IPS-18a (cell line): ENCODE measurements at regions not wholly inside any gene's neighbourhood (a gene's known extent, or its start where the extent isn't known, plus 50 kb on each side); places are given as distances from the start of the nearest gene placed in this dataset.

Source experiments
- H3K27ac ChIP-seq: one replicate; pipeline ENCODE4 v1.5.1; 2013; ENCODE audit warnings: low read length
- H3K27me3 ChIP-seq: one replicate; pipeline ENCODE4 v1.6.1; 2013; ENCODE audit warnings: mild to moderate bottlenecking, low read length; ENCODE audit not compliant: control insufficient read depth, insufficient read depth
- H3K36me3 ChIP-seq: one replicate; pipeline ENCODE4 v1.6.1; 2013; ENCODE audit warnings: low read depth, low read length; ENCODE audit not compliant: control insufficient read depth
- H3K4me1 ChIP-seq: one replicate; pipeline ENCODE4 v1.6.1; 2013; ENCODE audit warnings: low read depth, low read length; ENCODE audit not compliant: control insufficient read depth
- H3K4me3 ChIP-seq: one replicate; pipeline ENCODE4 v1.5.1; 2013; ENCODE audit warnings: low read length
- H3K9ac ChIP-seq: one replicate; pipeline ENCODE4 v1.6.1; 2013; ENCODE audit warnings: mild to moderate bottlenecking, low read length, moderate library complexity
- H3K9me3 ChIP-seq: one replicate; pipeline ENCODE4 v1.6.1; 2013; ENCODE audit warnings: low read depth, low read length; ENCODE audit not compliant: control insufficient read depth

DNA sequence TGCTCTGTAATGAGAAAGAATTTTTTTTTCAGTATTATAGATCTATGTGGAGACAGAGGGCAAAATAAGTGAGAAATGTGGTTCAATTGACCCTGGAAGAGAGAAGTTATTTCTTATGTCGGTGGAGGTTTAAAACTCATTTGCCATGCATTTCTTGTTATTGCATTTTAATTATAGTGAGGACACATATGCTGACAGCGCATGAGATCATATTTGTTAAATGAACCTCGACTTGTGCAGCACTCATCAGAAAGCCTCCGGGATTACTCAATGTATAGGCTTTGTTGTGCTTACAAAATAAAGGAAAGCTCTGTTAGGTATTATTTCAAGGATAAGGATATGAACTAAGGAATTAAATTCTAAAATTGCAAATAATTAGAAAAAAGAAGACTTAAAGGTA is 915.1 kb upstream of the MAP3K7 start:
- H3K36me3 ChIP-seq = no peaks in the 10 kb centered on the region
- H3K9ac ChIP-seq = no peak overlapping the region
- H3K4me1 ChIP-seq = no peaks in the 10 kb centered on the region
- H3K9me3 ChIP-seq = no peaks in the 10 kb centered on the region
- no peak overlapping the region for H3K27ac ChIP-seq
- no peaks in the 10 kb centered on the region for H3K27me3 ChIP-seq
- no peak overlapping the region for H3K4me3 ChIP-seq

DNA sequence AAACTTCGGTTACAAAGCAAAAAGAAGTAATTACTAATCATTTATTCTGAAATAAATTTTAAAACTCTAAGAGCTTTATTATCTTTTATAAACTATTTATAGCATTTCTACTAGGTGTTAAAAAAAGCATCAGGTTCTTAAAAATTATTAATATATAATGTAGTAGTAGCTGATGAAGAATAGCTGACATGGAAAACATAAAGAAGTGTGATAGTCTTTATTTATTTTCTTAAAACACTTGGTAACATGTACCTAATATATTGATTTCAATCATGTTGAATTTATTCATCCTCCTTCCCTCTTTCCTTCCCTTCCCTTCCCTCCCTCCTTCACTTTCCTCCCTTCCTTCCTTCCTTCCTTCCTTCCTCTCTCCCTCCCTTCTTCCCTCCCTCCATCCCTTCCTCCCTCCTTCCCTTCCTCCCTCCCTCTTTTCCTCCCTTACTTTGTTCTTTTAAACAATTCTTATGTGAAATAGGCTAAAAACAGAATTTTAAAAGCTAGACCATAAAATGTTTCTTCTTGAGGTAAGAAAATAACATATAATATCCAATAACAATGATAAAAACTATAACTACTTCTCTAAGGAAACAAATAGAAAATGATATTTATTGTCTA is 913.9 kb upstream of the MAP3K7 start:
- H3K36me3 ChIP-seq = no peaks in the 10 kb centered on the region
- H3K4me3 ChIP-seq = no peak overlapping the region
- H3K9me3 ChIP-seq = no peaks in the 10 kb centered on the region
- H3K4me1 ChIP-seq = no peaks in the 10 kb centered on the region
- no peak overlapping the region for H3K9ac ChIP-seq
- H3K27me3 ChIP-seq = no peaks in the 10 kb centered on the region
- H3K27ac ChIP-seq = no peak overlapping the region

DNA sequence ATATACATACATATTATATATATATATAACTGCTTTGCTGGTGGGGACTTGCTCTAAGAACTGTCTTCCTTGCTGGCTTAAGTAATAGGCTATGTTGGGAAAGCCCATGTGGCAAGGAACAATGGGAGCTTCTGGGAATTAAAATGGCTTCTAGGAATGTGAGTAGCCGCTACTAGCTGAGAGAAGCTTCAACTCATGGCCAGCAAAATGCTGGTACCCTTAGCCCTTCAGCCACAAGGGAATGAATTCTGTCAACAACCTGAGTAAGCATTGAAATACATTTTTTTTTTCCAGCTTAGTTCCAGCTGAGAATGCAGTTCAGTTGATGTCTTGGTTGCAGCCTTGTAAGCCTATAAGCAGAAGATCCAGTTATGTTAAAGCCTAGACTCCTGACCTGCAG is 911.7 kb upstream of the MAP3K7 start:
- Histone ChIP-seq H3K4me1 (no peaks in the 10 kb centered on the region), H3K27ac (no peak overlapping the region), H3K27me3 (no peaks in the 10 kb centered on the region)

DNA sequence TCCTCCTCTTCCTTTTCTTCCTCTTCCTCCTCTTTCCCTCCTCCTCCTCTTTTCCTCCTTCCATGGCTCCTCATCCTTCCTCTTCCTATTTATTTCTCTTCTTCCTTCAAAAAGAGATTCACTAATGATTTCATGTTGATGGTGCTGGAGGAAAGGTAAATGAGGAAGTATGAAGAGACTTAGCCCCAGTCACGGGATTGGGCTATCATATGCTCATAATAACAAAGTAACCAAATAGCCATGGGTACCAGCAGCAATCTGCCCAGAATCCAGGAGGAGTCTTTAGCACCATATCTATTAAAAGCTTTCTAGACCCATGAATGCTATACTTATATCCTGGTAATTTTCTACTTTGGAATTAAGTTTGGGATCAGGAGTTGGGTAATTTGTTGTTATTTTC is 910.9 kb upstream of the MAP3K7 start:
- no peak overlapping the region for H3K27ac ChIP-seq
- H3K4me3 ChIP-seq = no peak overlapping the region
- H3K9me3 ChIP-seq = no peaks in the 10 kb centered on the region
- no peaks in the 10 kb centered on the region for H3K36me3 ChIP-seq
- no peak overlapping the region for H3K9ac ChIP-seq
- no peaks in the 10 kb centered on the region for H3K27me3 ChIP-seq
- no peaks in the 10 kb centered on the region for H3K4me1 ChIP-seq

More for the DNA sequence above, 911.7 kb upstream of the MAP3K7 start:
- Histone ChIP-seq H3K36me3 (no peaks in the 10 kb centered on the region), H3K9me3 (no peaks in the 10 kb centered on the region), H3K9ac (no peak overlapping the region), H3K4me3 (no peak overlapping the region)

DNA sequence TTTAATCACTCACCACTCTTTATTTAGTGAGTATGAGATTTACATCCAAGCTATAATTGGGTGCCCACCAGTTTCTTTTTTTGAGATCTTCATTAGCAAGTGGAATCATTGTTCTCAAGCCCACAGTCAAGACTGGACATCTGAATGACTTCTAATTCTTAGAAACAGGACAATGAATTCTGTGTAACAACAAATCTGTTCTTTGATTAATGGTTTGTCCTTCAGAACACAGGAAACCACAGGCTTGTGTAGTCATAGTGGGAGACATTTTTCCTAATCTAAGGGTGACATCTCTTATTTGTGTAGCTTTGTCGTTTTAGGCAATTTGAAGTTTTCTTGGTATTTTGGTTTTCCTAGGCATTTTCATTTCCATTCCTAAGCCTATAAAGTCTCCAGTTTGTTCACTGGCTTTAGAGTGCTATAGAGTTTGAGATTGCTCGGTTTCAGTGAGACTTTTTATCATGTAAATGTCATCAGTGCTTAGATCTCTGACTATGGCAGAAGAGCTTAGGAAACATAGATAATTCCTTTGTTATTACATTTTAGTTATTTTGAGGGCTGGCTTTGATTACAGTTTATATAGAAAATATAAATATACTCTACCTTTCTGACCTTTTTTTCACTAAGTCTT is 903.9 kb upstream of the MAP3K7 start:
- Histone ChIP-seq H3K4me1 (peaks cover 10% of the 10 kb centered on the region), H3K27me3 (no peaks in the 10 kb centered on the region), H3K27ac (no peak overlapping the region), H3K9ac (no peak overlapping the region), H3K4me3 (no peak overlapping the region), H3K9me3 (no peaks in the 10 kb centered on the region), H3K36me3 (no peaks in the 10 kb centered on the region)

DNA sequence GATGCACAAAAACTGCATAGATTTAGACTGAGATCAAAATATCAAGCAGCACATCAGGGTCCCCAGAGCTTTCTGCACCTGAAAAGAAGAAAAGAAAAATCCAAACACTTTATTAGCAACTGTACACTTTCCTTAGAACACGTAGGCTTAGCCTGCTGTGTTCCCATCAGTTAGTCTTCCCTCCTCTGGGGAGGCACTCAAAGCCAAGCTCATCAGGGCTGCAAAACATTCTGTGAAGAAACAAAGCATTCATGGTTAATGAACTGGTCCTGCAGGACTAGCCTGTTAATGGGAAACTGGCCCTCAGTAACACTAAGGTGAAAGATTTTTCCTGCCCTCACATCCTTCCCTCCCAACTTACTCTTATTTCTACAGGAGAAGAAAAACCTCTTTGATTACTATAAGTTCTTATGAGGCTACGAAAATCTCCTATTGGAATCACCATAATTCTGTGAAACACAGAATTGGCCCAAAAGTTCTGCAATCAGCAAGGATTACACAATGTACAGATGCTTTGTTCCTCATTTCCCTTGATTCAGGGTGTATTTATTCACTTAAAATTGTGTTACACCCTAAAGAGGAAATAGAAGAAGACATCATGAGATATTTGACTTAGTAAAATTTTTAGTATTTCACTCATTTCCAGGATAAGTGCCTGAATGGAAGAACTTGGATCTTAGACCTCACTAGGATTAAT is 901.0 kb upstream of the MAP3K7 start:
- no peaks in the 10 kb centered on the region for H3K27me3 ChIP-seq
- H3K4me3 ChIP-seq = no peak overlapping the region
- peaks cover 10% of the 10 kb centered on the region for H3K4me1 ChIP-seq
- H3K9ac ChIP-seq = no peak overlapping the region
- H3K27ac ChIP-seq = no peak overlapping the region
- H3K36me3 ChIP-seq = no peaks in the 10 kb centered on the region
- no peaks in the 10 kb centered on the region for H3K9me3 ChIP-seq

DNA sequence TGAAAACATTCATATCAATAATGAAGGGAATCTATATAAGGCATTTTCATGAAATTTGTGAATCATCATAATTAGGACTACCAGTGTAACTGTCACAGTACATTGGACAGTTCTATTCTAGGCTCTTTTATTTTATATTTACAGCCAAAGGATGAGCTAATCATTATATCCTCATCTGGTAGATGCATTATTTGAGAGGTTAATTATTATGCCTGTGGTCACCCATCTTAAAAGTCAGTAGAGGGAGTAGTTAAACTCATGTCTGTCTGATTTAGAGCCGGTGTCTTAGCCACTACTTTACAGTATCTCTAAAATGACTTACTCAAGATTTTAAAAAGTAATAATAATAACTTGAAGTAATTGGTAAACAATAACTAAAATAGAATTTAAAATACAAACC is 899.3 kb upstream of the MAP3K7 start:
- H3K27me3 ChIP-seq = no peaks in the 10 kb centered on the region
- H3K36me3 ChIP-seq = no peaks in the 10 kb centered on the region
- peaks cover 10% of the 10 kb centered on the region for H3K4me1 ChIP-seq
- no peak overlapping the region for H3K9ac ChIP-seq
- H3K27ac ChIP-seq = no peak overlapping the region
- H3K9me3 ChIP-seq = no peaks in the 10 kb centered on the region
- H3K4me3 ChIP-seq = no peak overlapping the region

DNA sequence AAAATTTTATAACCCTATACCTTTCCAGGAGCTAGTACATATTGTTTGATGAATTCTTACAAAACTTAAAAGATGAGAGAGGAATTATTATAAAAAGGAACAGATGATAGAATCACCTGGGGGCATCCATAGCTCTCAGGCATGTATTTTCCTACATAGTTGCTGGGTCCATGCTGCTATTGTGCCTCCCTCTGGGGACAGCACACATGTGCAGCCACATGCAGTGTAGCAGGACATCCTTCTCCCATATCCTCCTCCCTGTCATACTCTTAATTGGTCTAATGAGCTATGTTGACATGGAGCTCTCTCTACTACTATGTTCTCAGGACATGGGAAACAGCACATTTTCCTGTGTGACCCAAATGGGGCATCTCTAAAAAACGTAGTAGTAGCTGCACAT is 898.2 kb upstream of the MAP3K7 start:
- H3K27ac ChIP-seq = no peak overlapping the region
- H3K36me3 ChIP-seq = no peaks in the 10 kb centered on the region
- no peaks in the 10 kb centered on the region for H3K9me3 ChIP-seq
- peaks cover 6% of the 10 kb centered on the region for H3K4me1 ChIP-seq
- no peak overlapping the region for H3K9ac ChIP-seq
- no peak overlapping the region for H3K4me3 ChIP-seq
- no peaks in the 10 kb centered on the region for H3K27me3 ChIP-seq

DNA sequence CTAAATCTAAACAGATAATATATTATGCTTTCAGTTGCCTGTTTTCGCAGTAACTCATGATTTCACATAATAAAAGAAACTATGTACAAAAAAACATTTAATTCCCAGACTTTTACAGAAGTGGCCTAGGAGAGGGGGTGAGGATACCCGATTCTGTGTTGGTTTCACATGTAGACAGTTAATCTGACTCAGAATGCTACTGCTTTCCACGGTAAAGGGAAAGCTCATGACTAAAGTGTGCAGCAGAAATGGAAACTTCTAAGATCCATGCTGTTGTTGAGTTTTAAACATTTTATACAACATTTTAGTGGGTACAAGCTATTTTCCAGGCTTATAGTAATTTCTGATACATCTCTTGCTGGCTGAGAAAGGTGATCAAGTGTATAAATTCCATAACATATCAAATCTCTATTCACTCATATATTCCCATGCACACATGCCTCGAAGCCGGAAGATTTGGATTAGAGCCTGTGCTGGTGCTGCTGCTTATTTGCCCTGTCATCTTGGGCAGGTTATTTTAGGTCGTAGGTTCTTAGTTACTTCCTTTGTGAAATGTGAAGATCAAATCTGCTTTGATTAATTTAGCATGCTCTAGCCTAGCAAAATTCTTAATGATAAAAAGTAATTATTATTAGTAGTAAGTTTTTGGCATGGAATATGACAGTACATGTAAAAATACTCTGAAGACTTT is 896.7 kb upstream of the MAP3K7 start:
- peaks cover 6% of the 10 kb centered on the region for H3K4me1 ChIP-seq
- no peak overlapping the region for H3K9ac ChIP-seq
- no peaks in the 10 kb centered on the region for H3K27me3 ChIP-seq
- H3K36me3 ChIP-seq = no peaks in the 10 kb centered on the region
- no peaks in the 10 kb centered on the region for H3K9me3 ChIP-seq
- no peak overlapping the region for H3K4me3 ChIP-seq
- H3K27ac ChIP-seq = no peak overlapping the region

DNA sequence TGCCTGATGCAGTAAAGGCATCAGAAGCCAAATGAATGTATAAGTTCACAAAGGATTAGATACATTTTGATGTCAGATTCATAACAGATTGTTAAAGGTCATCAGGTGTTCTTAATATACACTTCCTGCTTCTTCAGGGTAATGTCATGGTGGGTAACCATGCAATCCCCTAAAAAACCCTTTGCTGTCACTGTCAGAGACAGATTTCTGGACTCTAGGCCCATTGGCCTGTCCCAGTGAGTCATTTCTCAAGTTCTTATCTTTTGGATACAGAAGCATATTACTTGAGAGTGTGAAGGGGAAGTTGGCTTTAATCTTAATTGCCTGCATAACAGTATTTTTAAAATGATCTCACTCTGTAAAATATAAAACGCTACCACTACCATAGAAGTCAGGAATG is 895.6 kb upstream of the MAP3K7 start:
- Histone ChIP-seq H3K9me3 (no peaks in the 10 kb centered on the region), H3K27me3 (no peaks in the 10 kb centered on the region), H3K27ac (no peak overlapping the region), H3K9ac (no peak overlapping the region), H3K4me1 (peaks cover under 1% of the 10 kb centered on the region), H3K4me3 (no peak overlapping the region), H3K36me3 (no peaks in the 10 kb centered on the region)

DNA sequence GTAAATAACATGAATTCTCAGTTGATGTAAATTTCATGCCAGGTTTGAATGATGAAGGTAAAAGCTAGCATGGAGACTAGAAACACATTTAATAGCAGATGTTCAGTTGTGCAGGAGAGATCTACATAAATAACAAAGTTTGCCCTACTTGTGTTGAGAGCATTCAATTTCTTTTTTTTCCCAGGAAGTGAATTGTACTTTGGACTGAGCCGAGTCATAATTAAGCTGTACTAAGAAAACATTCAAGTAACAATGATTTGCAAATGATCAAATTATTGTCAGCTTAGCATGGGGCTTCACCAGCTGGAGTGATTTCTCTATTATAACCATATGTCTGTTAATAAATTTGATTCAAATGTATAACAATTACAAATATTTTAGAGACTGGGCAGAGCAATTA is 893.5 kb upstream of the MAP3K7 start:
- Histone ChIP-seq H3K9ac (no peak overlapping the region), H3K4me3 (no peak overlapping the region), H3K36me3 (no peaks in the 10 kb centered on the region), H3K9me3 (no peaks in the 10 kb centered on the region), H3K4me1 (no peaks in the 10 kb centered on the region), H3K27ac (no peak overlapping the region), H3K27me3 (no peaks in the 10 kb centered on the region)
